ENCODE measurements at regions not wholly inside any gene's neighbourhood (a gene's known extent, or its start where the extent isn't known, plus 50 kb on each side); places are given as distances from the start of the nearest gene placed in this dataset.

GRCh38 chr13:48594096-48594815 is 59.5 kb upstream of the CYSLTR2 start:
- no peaks in the 10 kb centered on the region for H3K79me2 ChIP-seq (ENCODE audit: insufficient read depth)
- no peak overlapping the region for H3K4me2 ChIP-seq
- no peak overlapping the region for H2AFZ ChIP-seq (ENCODE audit: low read depth)
- H3K9me3 ChIP-seq, result no peaks in the 10 kb centered on the region
- no peaks in the 10 kb centered on the region for H3K9me2 ChIP-seq
- WGBS (ENCODE audit: low lambda C conversion rate), result 76% methylated on average over 6 of the region's 6 CpGs
- H3K27me3 ChIP-seq (ENCODE audit: insufficient read depth), result no peaks in the 10 kb centered on the region
- TF ChIP-seq TAF1 (IDR thresholded peaks at IDR 0.05; ENCODE audit: borderline replicate concordance, low read depth, low read length), result no peak
- no peak for TF ChIP-seq CTCF (IDR thresholded peaks at IDR 0.05)
- no peak for TF ChIP-seq MXI1 (IDR thresholded peaks at IDR 0.05; ENCODE audit: low read depth, low read length)
- no peak for TF ChIP-seq REST (IDR thresholded peaks at IDR 0.05; ENCODE audit: low read depth, low read length)
- no peak for TF ChIP-seq FOXJ3 (CRISPR knock-in tag; IDR thresholded peaks at IDR 0.05)
- TF ChIP-seq MAX (IDR thresholded peaks at IDR 0.05; ENCODE audit: low read depth), result no peak
- TF ChIP-seq USF1 (IDR thresholded peaks at IDR 0.05; ENCODE audit: borderline replicate concordance, low read depth), result no peak
- no peak for TF ChIP-seq EZH2phosphoT487 (IDR thresholded peaks at IDR 0.05; ENCODE audit: borderline replicate concordance, low read depth)
- no peak for TF ChIP-seq NRF1 (IDR thresholded peaks at IDR 0.05; ENCODE audit: low read depth, low read length)
- no peak for TF ChIP-seq NFIC (IDR thresholded peaks at IDR 0.05; ENCODE audit: borderline replicate concordance)
- no peak for TF ChIP-seq RFX5 (IDR thresholded peaks at IDR 0.05; ENCODE audit: low read length)
- no peak for TF ChIP-seq SIN3A (IDR thresholded peaks at IDR 0.05; ENCODE audit: borderline replicate concordance, low read depth, low read length)
- TF ChIP-seq IRF3 (IDR thresholded peaks at IDR 0.05; ENCODE audit: low read depth, low read length), result no peak
- no peak for TF ChIP-seq TCF12 (IDR thresholded peaks at IDR 0.05)
- TF ChIP-seq ELF1 (IDR thresholded peaks at IDR 0.05), result no peak
- TF ChIP-seq JUND (IDR thresholded peaks at IDR 0.05), result no peak
- no peak for TF ChIP-seq EP300 (IDR thresholded peaks at IDR 0.05; ENCODE audit: borderline replicate concordance in 1 of 2, low read depth in 1 of 2, low read length in 1 of 2)
- TF ChIP-seq TEAD4 (IDR thresholded peaks at IDR 0.05; ENCODE audit: borderline replicate concordance, insufficient read depth), result no peak
- TF ChIP-seq PBX3 (IDR thresholded peaks at IDR 0.05), result no peak
- TF ChIP-seq RCOR1 (IDR thresholded peaks at IDR 0.05; ENCODE audit: low read length), result no peak
- H3K27ac ChIP-seq (ENCODE audit: low read depth in 2 of 2, low read length in 1 of 2), result no peak overlapping the region
- DNase-seq, result no peak
- no peaks in the 10 kb centered on the region for H3K36me3 ChIP-seq (replicated peaks in 1 of 2; ENCODE audit: control insufficient read depth in 1 of 2, insufficient read depth in 2 of 2, low read length in 1 of 2)
- POLR2A ChIA-PET, result no interaction called here
- no peaks in the 10 kb centered on the region for H3K4me1 ChIP-seq (ENCODE audit: control insufficient read depth in 1 of 2, insufficient read depth in 2 of 2, low read depth in 1 of 2, low read length in 1 of 2)
- CTCF ChIA-PET, result interaction anchor here (0.7 to 9.8 kb wide), 7 partner anchors 9 to 692 kb away, joined by 3 to 102 read pairs (median 3); no protein-coding TSS in a partner anchor
- H3F3A ChIP-seq (replicated peaks; ENCODE audit: insufficient read depth), result no peaks in the 10 kb centered on the region
- no peaks in the 10 kb centered on the region for H4K20me1 ChIP-seq (ENCODE audit: insufficient read depth)
- no peak overlapping the region for H3K9ac ChIP-seq
- no peak overlapping the region for H3K4me3 ChIP-seq (ENCODE audit: low read depth in 2 of 2, low read length in 1 of 2)
